ENCODE measurements at regions not wholly inside any gene's neighbourhood (a gene's known extent, or its start where the extent isn't known, plus 50 kb on each side); places are given as distances from the start of the nearest gene placed in this dataset.

GRCh38 chr10:37687581-37687980 is 169.8 kb downstream of the ZNF248 start:
- SMC1A ChIA-PET (ENCODE audit: uncharacterized antibody, unreplicated experiment): no interaction called here
- no peaks in the 10 kb centered on the region for H3K4me1 ChIP-seq (ENCODE audit: control insufficient read depth, insufficient read depth, low read length)
- ATAC-seq (no peak), FAIRE-seq (no peak), DNase-seq (ENCODE audit: low read depth, low spot score) (no peak)
- H3K9me3 ChIP-seq (replicated peaks; ENCODE audit: control insufficient read depth, insufficient read depth, low read length): no peaks in the 10 kb centered on the region; the same call in 2 of the 3 replicates
- POLR2A ChIA-PET: no interaction called here
- intact Hi-C loops (cut with micrococcal nuclease; ENCODE audit: unreplicated experiment): no loop called here
- BruUV-seq (replicated peaks): no TSS peak
- CTCF ChIA-PET: no interaction called here
- no peak overlapping the region for H3K4me3 ChIP-seq
- in situ Hi-C loops (cut with MboI): loop anchor here (25.0 kb wide), 1 partner anchor 100 kb away; no protein-coding TSS in a partner anchor
- H3K27ac ChIP-seq (ENCODE audit: control insufficient read depth, insufficient read depth): no peak overlapping the region
- no peaks in the 10 kb centered on the region for H4K20me1 ChIP-seq (ENCODE audit: control insufficient read depth, insufficient read depth)
- H3K4me2 ChIP-seq (ENCODE audit: control insufficient read depth, insufficient read depth): no peak overlapping the region
- no peak overlapping the region for H3K9ac ChIP-seq (ENCODE audit: control insufficient read depth, insufficient read depth, low read length)
- H2AFZ ChIP-seq (ENCODE audit: control insufficient read depth, low read depth, low read length): no peak overlapping the region
- no peaks in the 10 kb centered on the region for H3K27me3 ChIP-seq (replicated peaks in 1 of 2; ENCODE audit: control insufficient read depth in 2 of 2, insufficient read depth in 2 of 2, low read length in 1 of 2)
- H3K79me2 ChIP-seq (ENCODE audit: control insufficient read depth, insufficient read depth, low read length): no peaks in the 10 kb centered on the region
- RAD21 ChIA-PET (ENCODE audit: unreplicated experiment): no interaction called here
- H3K36me3 ChIP-seq (ENCODE audit: control insufficient read depth in 2 of 2, insufficient read depth in 2 of 2, low read length in 1 of 2): no peaks in the 10 kb centered on the region
- WGBS (ENCODE audit: insufficient coverage, insufficient replicate concordance, low lambda C conversion rate, missing lambda C conversion rate): 44% methylated on average over 3 of the region's 3 CpGs
- TF ChIP-seq PAX8 (IDR thresholded peaks at IDR 0.05): no peak
- TF ChIP-seq CREM (IDR thresholded peaks at IDR 0.05; ENCODE audit: low read depth): no peak
- no peak for TF ChIP-seq TARDBP (IDR thresholded peaks at IDR 0.05; ENCODE audit: borderline replicate concordance)
- TF ChIP-seq RBBP5 (conservative IDR thresholded peaks at IDR 0.05): no peak
- no peak for TF ChIP-seq ATF2 (IDR thresholded peaks at IDR 0.05; ENCODE audit: low read length)
- no peak for TF ChIP-seq POU2F2 (IDR thresholded peaks at IDR 0.05; ENCODE audit: borderline replicate concordance, low read depth, low read length)
- TF ChIP-seq TAF1 (IDR thresholded peaks at IDR 0.05; ENCODE audit: borderline replicate concordance, low read depth, low read length): no peak
- TF ChIP-seq ESRRA (IDR thresholded peaks at IDR 0.05; ENCODE audit: low read length): no peak
- no peak for TF ChIP-seq CEBPB (IDR thresholded peaks at IDR 0.05; ENCODE audit: borderline replicate concordance in 1 of 2, low read depth in 2 of 2, low read length in 2 of 2)
- no peak for TF ChIP-seq CHD4 (IDR thresholded peaks at IDR 0.05)
- TF ChIP-seq ZBTB33 (IDR thresholded peaks at IDR 0.05): no peak
- TF ChIP-seq ZBTB4 (CRISPR knock-in tag; IDR thresholded peaks at IDR 0.05): no peak
- TF ChIP-seq SMAD1 (IDR thresholded peaks at IDR 0.05; ENCODE audit: low read depth, partially characterized antibody): no peak
- TF ChIP-seq SIX5 (IDR thresholded peaks at IDR 0.05; ENCODE audit: low read depth, low read length, severe bottlenecking): no peak
- no peak for TF ChIP-seq JUNB (IDR thresholded peaks at IDR 0.05)

Data from GM12878 (cell line).